ENCODE measurements at regions not wholly inside any gene's neighbourhood (a gene's known extent, or its start where the extent isn't known, plus 50 kb on each side); places are given as distances from the start of the nearest gene placed in this dataset.

DNA sequence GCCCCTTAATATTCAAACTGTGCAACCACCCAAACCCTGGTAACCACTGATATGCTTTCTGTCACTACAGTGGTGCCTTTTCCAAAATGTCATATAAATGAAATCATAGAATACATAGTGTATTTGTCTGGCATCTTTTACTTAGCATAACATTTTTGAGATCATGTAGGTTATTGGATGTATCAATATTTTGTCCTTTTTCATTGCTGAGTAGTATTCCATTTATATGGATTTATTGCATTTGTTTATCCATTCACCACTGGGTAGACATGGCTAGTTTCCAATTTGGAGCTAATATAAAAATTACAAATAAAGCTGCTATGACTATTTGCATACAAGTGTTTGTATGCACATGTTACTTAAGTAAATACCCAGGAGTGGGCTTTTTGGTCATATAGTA, 121.6 kb downstream of the TMEM144 start:
- H3K27ac ChIP-seq: no peak overlapping the region
- TF ChIP-seq, protein P1, sequence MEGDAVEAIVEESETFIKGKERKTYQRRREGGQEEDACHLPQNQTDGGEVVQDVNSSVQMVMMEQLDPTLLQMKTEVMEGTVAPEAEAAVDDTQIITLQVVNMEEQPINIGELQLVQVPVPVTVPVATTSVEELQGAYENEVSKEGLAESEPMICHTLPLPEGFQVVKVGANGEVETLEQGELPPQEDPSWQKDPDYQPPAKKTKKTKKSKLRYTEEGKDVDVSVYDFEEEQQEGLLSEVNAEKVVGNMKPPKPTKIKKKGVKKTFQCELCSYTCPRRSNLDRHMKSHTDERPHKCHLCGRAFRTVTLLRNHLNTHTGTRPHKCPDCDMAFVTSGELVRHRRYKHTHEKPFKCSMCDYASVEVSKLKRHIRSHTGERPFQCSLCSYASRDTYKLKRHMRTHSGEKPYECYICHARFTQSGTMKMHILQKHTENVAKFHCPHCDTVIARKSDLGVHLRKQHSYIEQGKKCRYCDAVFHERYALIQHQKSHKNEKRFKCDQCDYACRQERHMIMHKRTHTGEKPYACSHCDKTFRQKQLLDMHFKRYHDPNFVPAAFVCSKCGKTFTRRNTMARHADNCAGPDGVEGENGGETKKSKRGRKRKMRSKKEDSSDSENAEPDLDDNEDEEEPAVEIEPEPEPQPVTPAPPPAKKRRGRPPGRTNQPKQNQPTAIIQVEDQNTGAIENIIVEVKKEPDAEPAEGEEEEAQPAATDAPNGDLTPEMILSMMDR (conservative IDR thresholded peaks at IDR 0.05): no peak

DNA sequence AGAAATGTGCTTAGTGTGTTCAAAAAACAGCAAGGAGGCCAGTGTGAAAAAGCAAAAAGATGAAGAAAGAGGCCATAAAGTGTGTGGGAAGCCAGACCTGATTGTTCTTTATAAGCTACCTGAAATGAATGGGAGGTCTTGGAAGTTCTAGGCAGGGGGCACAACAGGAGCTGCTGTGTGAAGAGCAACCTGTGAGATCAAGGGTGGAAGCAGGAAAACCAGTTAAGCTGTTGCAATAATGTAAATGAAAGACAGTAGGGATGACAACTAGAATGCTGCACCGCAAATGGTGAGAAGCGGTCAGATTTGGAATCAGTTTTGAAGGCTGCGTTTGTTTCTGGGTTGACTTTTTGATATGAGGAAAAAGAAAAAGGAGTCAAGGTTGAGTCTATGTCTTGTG, 123.5 kb downstream of the TMEM144 start:
- H3K27ac ChIP-seq: no peak overlapping the region
- TF ChIP-seq, protein P1 (conservative IDR thresholded peaks at IDR 0.05): no peak

DNA sequence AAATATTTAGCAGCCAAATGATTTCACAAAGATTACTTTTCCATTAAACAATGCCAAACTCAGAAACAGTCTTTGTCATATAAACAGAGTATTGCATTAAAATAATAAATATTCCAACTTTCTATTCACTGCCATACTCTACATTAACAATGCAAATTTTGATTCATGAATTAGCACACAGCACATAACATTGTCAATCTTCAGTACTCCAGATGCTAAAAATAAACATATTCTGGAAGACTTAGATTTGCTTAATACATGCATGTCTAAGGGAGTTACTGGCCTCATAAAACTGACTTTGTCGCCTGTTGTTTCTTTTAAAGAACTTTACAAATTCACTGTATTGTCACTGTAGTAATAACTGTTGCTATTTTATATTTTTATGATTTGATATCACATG, 131.6 kb downstream of the TMEM144 start:
- no peak overlapping the region for H3K27ac ChIP-seq
- TF ChIP-seq, protein P1 (conservative IDR thresholded peaks at IDR 0.05): no peak

DNA sequence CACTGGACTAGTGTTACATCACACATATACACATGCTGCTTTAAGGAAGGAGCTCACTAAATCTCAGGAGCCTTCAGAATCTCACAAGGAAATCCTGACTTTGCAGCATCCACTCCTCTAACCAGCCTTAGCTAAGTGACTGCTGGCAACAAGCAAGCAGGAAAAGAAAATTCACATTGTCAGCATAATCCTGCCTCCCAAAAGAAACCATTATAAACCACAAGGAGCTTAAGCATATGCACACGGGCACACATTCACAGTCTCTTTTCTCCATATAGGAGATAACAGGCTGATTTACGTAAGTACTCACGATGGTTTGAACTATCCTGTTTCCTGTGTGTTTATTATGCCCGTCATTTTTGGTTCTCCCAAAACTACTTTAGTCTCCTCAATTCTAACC, 136.3 kb downstream of the TMEM144 start:
- TF ChIP-seq, protein P1 (conservative IDR thresholded peaks at IDR 0.05): no peak
- no peak overlapping the region for H3K27ac ChIP-seq

DNA sequence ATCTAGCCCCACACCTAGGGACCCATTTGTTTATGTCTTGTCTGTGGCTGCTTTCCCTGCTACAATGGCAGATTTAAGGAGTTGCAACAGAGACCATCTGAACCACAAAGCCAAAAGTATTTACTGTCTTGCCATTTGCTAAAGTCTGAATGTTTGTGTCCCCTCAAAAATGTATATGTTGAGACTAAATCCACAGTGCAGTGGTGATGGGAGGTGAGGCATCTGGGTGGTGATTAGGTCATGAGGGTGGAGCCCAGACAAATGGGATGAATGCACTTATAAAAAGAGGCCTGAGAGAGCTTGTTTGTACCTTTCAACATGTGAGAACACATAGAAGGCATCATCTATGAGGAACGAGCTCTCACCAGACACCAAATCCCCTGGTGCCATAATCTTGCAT, 137.3 kb downstream of the TMEM144 start:
- TF ChIP-seq, protein P1 (conservative IDR thresholded peaks at IDR 0.05): no peak
- no peak overlapping the region for H3K27ac ChIP-seq

DNA sequence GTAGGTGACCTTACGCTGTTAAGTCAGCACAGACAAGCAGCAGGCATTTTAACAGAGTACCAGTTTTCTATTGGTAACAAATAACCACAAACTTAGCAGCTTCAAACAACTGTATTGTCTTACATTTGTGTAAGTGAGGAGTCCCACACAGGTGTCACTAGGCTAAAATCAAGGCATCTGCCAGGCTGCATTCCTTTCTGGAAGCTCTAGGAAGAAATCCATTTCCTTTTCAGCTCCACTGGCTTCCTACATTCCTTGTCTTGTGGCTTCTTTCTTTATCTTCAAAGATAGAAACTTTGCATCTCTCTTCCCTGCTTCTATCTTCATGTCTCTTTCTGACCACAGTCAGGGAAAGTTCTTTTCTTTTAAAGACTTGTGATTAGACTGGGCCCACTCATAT, 139.9 kb downstream of the TMEM144 start:
- TF ChIP-seq, protein P1 (conservative IDR thresholded peaks at IDR 0.05): no peak
- no peak overlapping the region for H3K27ac ChIP-seq

DNA sequence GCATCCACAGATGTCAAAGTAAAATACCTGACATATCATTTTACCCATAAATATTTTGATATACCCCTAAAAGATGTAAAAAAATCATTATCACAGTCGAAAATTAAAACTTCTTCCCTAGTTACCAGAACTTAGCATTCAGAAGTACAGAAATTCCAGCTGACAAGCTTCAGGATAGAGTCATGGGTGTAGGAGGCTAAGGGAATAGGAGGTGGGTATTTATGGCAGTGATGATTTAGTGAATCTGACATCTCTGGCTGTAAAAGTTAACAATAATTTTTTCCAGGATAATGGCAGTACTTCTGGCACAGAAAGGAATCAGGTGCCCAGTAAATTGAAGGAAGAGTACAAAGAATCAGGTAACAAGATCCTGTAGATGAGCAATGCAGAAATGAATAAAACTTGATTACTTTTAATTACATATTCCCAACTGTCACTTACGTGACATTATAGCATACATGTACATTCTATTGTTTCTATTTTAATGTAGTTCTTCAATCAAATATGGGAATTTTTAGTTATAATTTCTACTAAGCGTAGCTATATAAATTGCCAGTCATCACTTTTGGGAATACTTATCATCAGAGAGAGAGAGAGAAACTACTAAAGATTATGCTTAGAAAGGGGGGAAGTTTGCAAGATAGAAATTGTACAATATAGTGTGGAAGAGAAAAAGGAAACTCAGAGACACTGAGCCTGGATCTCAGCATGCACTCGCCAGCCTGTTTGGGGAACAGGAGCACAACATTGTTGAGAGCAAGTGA, 143.4 kb downstream of the TMEM144 start:
- TF ChIP-seq, protein P1 (conservative IDR thresholded peaks at IDR 0.05): no peak

More for the DNA sequence above, 143.4 kb downstream of the TMEM144 start:
- H3K27ac ChIP-seq: no peak overlapping the region
